Mesenchymal stem cell (in vitro differentiated cells and primary cell): ENCODE measurements at regions not wholly inside any gene's neighbourhood (a gene's known extent, or its start where the extent isn't known, plus 50 kb on each side); places are given as distances from the start of the nearest gene placed in this dataset.
"Not testable (repeated sequence)": the region's sequence is repeated elsewhere in the genome, so short reads cannot be mapped to it uniquely, and the experiment has no call there.

ENCODE experiments used
- DNase-seq: peaks from one replicate; pipeline ENCODE4 v3.0.0-alpha.2; 2013
- H2AFZ ChIP-seq: one replicate; pipeline ENCODE4 v1.6.1; 2013; ENCODE audit warnings: low read depth, mild to moderate bottlenecking, control low read depth, inconsistent platforms, low read length, moderate library complexity
- H2AK5ac ChIP-seq: 2 replicates; pipeline ENCODE4 v1.6.1; 2013; ENCODE audit warnings: low read length, moderate library complexity, mild to moderate bottlenecking, inconsistent platforms; ENCODE audit not compliant: severe bottlenecking
- H2BK120ac ChIP-seq: one replicate; pipeline ENCODE4 v1.6.1; 2013; ENCODE audit warnings: low read depth, mild to moderate bottlenecking, inconsistent platforms, low read length, moderate library complexity
- H2BK12ac ChIP-seq, 2 experiments: one replicate each; pipeline ENCODE4 v1.6.1; 2013; ENCODE audit warnings: inconsistent platforms in 2 of 2, low read length in 2 of 2, mild to moderate bottlenecking in 2 of 2, moderate library complexity in 2 of 2, control low read depth in 1 of 2
- H2BK15ac ChIP-seq: one replicate; pipeline ENCODE4 v1.6.1; 2013; ENCODE audit warnings: mild to moderate bottlenecking, low read depth, inconsistent platforms; ENCODE audit not compliant: poor library complexity, severe bottlenecking
- H2BK5ac ChIP-seq: 2 replicates; pipeline ENCODE4 v1.6.1; 2013; ENCODE audit warnings: low read depth, mild to moderate bottlenecking, low read length, control low read depth, inconsistent platforms; ENCODE audit not compliant: poor library complexity, severe bottlenecking
- H3K14ac ChIP-seq, 2 experiments: one replicate each; pipeline ENCODE4 v1.6.1; 2013; ENCODE audit warnings: inconsistent platforms in 2 of 2, low read length in 2 of 2, control low read depth in 1 of 2, mild to moderate bottlenecking in 1 of 2, moderate library complexity in 1 of 2
- H3K18ac ChIP-seq, 2 experiments: one replicate each; pipeline ENCODE4 v1.6.1; 2013; ENCODE audit warnings: inconsistent platforms in 2 of 2, low read length in 2 of 2, control low read depth in 1 of 2, low read depth in 1 of 2, mild to moderate bottlenecking in 1 of 2
- H3K23ac ChIP-seq, 2 experiments: one replicate each; pipeline ENCODE4 v1.6.1; 2013; ENCODE audit warnings: inconsistent platforms in 2 of 2, low read length in 2 of 2, mild to moderate bottlenecking in 2 of 2, moderate library complexity in 2 of 2, control low read depth in 1 of 2
- H3K27ac ChIP-seq: 2 replicates; pipeline ENCODE4 v1.5.1; 2013; ENCODE audit warnings: mild to moderate bottlenecking, moderate library complexity, low read length, control low read depth, inconsistent platforms; ENCODE audit not compliant: poor library complexity, severe bottlenecking
- H3K27me3 ChIP-seq, 2 experiments: 2 replicates each; pipeline versions ENCODE4 v1.6.1 to v1.7.0; 2013; ENCODE audit warnings: low read length in 2 of 2, mild to moderate bottlenecking in 2 of 2, moderate library complexity in 2 of 2, control low read depth in 1 of 2, inconsistent platforms in 1 of 2; ENCODE audit not compliant: control insufficient read depth in 1 of 2, insufficient read depth in 1 of 2
- H3K36me3 ChIP-seq, 2 experiments: 2 replicates each; pipeline versions ENCODE4 v1.6.1 to v1.7.0; 2013; ENCODE audit warnings: low read length in 2 of 2, control low read depth in 1 of 2, inconsistent platforms in 1 of 2, low read depth in 1 of 2, mild to moderate bottlenecking in 1 of 2; ENCODE audit not compliant: insufficient read depth in 2 of 2, control insufficient read depth in 1 of 2
- H3K4ac ChIP-seq, 2 experiments: one replicate each; pipeline ENCODE4 v1.6.1; 2013; ENCODE audit warnings: inconsistent platforms in 2 of 2, low read length in 2 of 2, mild to moderate bottlenecking in 2 of 2, moderate library complexity in 2 of 2, control low read depth in 1 of 2, low read depth in 1 of 2
- H3K4me1 ChIP-seq: 2 replicates; pipeline ENCODE4 v1.6.1; 2013; ENCODE audit warnings: low read depth, low read length, control low read depth; ENCODE audit not compliant: control insufficient read depth, insufficient read depth
- H3K4me2 ChIP-seq: 2 replicates; pipeline ENCODE4 v1.6.1; 2013; ENCODE audit warnings: low read length, mild to moderate bottlenecking, inconsistent platforms; ENCODE audit not compliant: poor library complexity, severe bottlenecking
- H3K4me3 ChIP-seq, 2 experiments: 2 replicates each; pipeline versions ENCODE4 v1.5.1 to v1.7.0; 2013; ENCODE audit warnings: low read length in 2 of 2, mild to moderate bottlenecking in 2 of 2, control low read depth in 1 of 2, low read depth in 1 of 2; ENCODE audit not compliant: insufficient read depth in 1 of 2
- H3K79me1 ChIP-seq: replicated peaks from 2 replicates; pipeline ENCODE4 v1.6.1; 2013; ENCODE audit warnings: mild to moderate bottlenecking, control low read depth, low read length, inconsistent platforms; ENCODE audit not compliant: poor library complexity, severe bottlenecking
- H3K9ac ChIP-seq: 2 replicates; pipeline ENCODE4 v1.7.0; 2013; ENCODE audit warnings: mild to moderate bottlenecking, low read length, moderate library complexity
- H3K9me3 ChIP-seq: 2 replicates; pipeline ENCODE4 v1.7.0; 2013; ENCODE audit warnings: mild to moderate bottlenecking, low read length; ENCODE audit not compliant: control insufficient read depth
- H4K8ac ChIP-seq: one replicate; pipeline ENCODE4 v1.6.1; 2013; ENCODE audit warnings: inconsistent platforms, mild to moderate bottlenecking, low read length, moderate library complexity
- H4K91ac ChIP-seq: one replicate; pipeline ENCODE4 v1.6.1; 2013; ENCODE audit warnings: mild to moderate bottlenecking, low read length, inconsistent platforms
- WGBS: methylation state at CpG from one replicate; pipeline ENCODE4 v1.1.7; 2013; ENCODE audit warnings: mixed read lengths; 5-methylcytosine and 5-hydroxymethylcytosine counted together

- H3K27me3 ChIP-seq, H3K4me2 ChIP-seq, H3K18ac ChIP-seq, DNase-seq, H3K23ac ChIP-seq, H3K79me1 ChIP-seq, H2BK120ac ChIP-seq, H2AK5ac ChIP-seq, H3K27ac ChIP-seq, H3K9me3 ChIP-seq, H3K4me1 ChIP-seq, H2BK12ac ChIP-seq, H3K4me3 ChIP-seq, H2BK15ac ChIP-seq, H3K9ac ChIP-seq, H4K8ac ChIP-seq, H3K4ac ChIP-seq, H3K36me3 ChIP-seq, H2AFZ ChIP-seq, H3K14ac ChIP-seq, H4K91ac ChIP-seq, H2BK5ac ChIP-seq: not testable (repeated sequence)
- 70% methylated on average over 7 of the region's 7 CpGs for WGBS
Measured at GRCh38 chr4:4019071-4019470, 207.7 kb downstream of the OTOP1 start.

DNA sequence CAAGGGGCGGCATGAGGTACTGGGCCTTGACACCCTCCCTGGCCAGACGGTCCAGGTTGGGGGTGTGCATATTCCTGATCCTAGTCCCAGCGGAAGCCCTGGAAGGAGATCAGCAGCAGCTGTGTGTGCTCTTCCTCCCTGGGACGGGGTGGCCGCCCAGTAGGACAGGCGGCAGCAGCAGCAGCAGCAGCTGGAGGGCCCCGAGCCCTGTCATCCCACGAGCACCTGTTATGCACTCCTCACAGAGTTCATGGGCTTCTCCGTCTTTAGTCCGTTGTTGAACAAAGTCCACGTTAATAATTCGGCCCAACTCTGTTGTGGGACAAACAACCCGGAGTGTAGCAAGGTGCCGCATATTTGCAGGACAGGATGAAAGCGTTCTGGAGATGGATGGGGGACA, 205.6 kb downstream of the OTOP1 start:
- not testable (repeated sequence) for H3K18ac ChIP-seq, H2AFZ ChIP-seq, H4K91ac ChIP-seq, H2BK120ac ChIP-seq, H3K9me3 ChIP-seq, H3K4me3 ChIP-seq, H3K23ac ChIP-seq, H3K4me2 ChIP-seq, H2BK5ac ChIP-seq, H3K4me1 ChIP-seq, H3K36me3 ChIP-seq, H2AK5ac ChIP-seq, H3K9ac ChIP-seq, H4K8ac ChIP-seq, DNase-seq, H3K27me3 ChIP-seq, H2BK15ac ChIP-seq, H3K27ac ChIP-seq, H3K4ac ChIP-seq, H3K79me1 ChIP-seq, H2BK12ac ChIP-seq, H3K14ac ChIP-seq
- WGBS, result no CpG with 5 or more reads among the region's 15 CpGs

DNA sequence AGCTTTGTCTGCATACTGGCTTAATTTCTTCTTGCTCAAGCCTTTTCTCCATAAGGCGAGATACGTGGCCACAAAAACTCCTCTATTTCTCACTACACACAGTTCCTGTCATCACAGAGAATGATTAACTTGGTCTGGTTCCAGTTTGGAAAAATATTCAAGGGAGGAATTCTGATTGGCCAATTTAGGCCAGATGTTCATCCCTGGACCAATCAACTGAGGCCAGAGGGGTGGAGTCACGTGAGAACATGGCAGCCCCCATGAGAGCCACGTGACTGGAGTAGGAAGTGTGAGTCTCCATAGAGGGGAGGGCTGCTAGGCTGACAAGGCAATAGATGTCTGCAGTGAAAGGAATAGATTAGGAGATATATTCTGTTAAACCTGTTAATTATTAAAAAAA, 200.0 kb downstream of the OTOP1 start:
- 50% methylated on average over 2 of the region's 4 CpGs for WGBS

DNA sequence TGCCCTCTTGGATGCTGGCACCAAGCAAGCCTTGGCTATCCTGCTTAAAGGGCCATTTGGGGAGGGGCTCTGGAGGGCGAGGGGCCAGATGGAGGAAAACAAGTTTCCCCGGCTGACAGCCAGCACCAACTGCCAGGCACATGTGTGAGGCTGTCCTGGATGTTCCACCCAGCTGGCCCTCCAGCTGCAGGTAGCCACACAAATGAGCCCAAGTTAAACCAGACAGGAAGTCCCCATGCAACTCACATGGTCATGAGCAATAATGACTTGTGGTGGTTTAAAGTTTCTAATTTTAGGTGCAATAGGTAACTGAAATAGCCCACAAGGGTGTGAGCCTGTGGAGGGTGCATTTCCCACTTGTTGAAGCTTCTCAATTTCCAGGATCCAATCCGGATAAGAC, 198.0 kb downstream of the OTOP1 start:
- not testable (repeated sequence) for H3K9me3 ChIP-seq, H3K23ac ChIP-seq, H3K4me3 ChIP-seq, H3K36me3 ChIP-seq, H3K9ac ChIP-seq, H2AK5ac ChIP-seq, H2BK12ac ChIP-seq, H2BK120ac ChIP-seq, H3K4me2 ChIP-seq, H3K79me1 ChIP-seq, H3K4ac ChIP-seq, H2AFZ ChIP-seq, H4K8ac ChIP-seq, H3K18ac ChIP-seq, H3K27ac ChIP-seq, H2BK15ac ChIP-seq, H3K4me1 ChIP-seq, H2BK5ac ChIP-seq, H3K14ac ChIP-seq, H3K27me3 ChIP-seq, DNase-seq, H4K91ac ChIP-seq
- 71% methylated on average over 3 of the region's 3 CpGs for WGBS

More for the DNA sequence above, 200.0 kb downstream of the OTOP1 start:
- H3K79me1 ChIP-seq, H3K4me1 ChIP-seq, H3K23ac ChIP-seq, H2AK5ac ChIP-seq, H3K36me3 ChIP-seq, H3K4ac ChIP-seq, H3K14ac ChIP-seq, H2AFZ ChIP-seq, H2BK120ac ChIP-seq, H3K9me3 ChIP-seq, H4K8ac ChIP-seq, H4K91ac ChIP-seq, H3K18ac ChIP-seq, H2BK12ac ChIP-seq, H3K27me3 ChIP-seq, H2BK15ac ChIP-seq, H3K4me2 ChIP-seq, DNase-seq, H3K9ac ChIP-seq, H3K4me3 ChIP-seq, H2BK5ac ChIP-seq, H3K27ac ChIP-seq: not testable (repeated sequence)
